Fibroblast of mammary gland (primary cell): ENCODE measurements at regions not wholly inside any gene's neighbourhood (a gene's known extent, or its start where the extent isn't known, plus 50 kb on each side); places are given as distances from the start of the nearest gene placed in this dataset.
A peak's percentile ranks its signal among the peaks of the same experiment; 100 is the strongest.
"Not testable (repeated sequence)": the region's sequence is repeated elsewhere in the genome, so short reads cannot be mapped to it uniquely, and the experiment has no call there.

Experiments
- DNase-seq: peaks from one replicate; pipeline ENCODE4 v3.0.0-alpha.2; 2010; ENCODE audit warnings: low read depth
- H3K4me3 ChIP-seq: 2 replicates; pipeline ENCODE4 v1.5.1; 2011; ENCODE audit warnings: low read depth, mild to moderate bottlenecking, low read length, moderate library complexity; ENCODE audit not compliant: control insufficient read depth
- CTCF ChIP-seq: conservative IDR thresholded peaks from 2 replicates; pipeline ENCODE4 v1.5.1; 2011; ENCODE audit warnings: low read depth, low read length, inconsistent platforms; ENCODE audit not compliant: control insufficient read depth, insufficient read depth

GRCh38 chr6:81933089-81933488 is 180.6 kb upstream of the TENT5A start:
- no peak for DNase-seq
- no peak for TF ChIP-seq CTCF
- H3K4me3 ChIP-seq: no peak overlapping the region

- not testable (repeated sequence) for DNase-seq, H3K4me3 ChIP-seq
These were observed 180.0 kb upstream of the TENT5A start for GRCh38 chr6:81932448-81932847.

GRCh38 chr6:81929828-81930227 is 177.3 kb upstream of the TENT5A start:
- peak; percentile 86 for DNase-seq
- no peak for TF ChIP-seq CTCF
- no peak overlapping the region for H3K4me3 ChIP-seq

GRCh38 chr6:81925201-81925600 is 172.7 kb upstream of the TENT5A start:
- no peak for TF ChIP-seq CTCF
- H3K4me3 ChIP-seq: no peak overlapping the region
- no peak for DNase-seq

- no peak for TF ChIP-seq CTCF
- no peak for DNase-seq
- no peak overlapping the region for H3K4me3 ChIP-seq
These were observed 157.8 kb upstream of the TENT5A start for GRCh38 chr6:81909981-81910900.

GRCh38 chr6:81909162-81909561 is 156.7 kb upstream of the TENT5A start:
- DNase-seq: no peak
- H3K4me3 ChIP-seq: no peak overlapping the region
- TF ChIP-seq CTCF: no peak

- H3K4me3 ChIP-seq: no peak overlapping the region
- TF ChIP-seq CTCF: no peak
- no peak for DNase-seq
These were observed 154.3 kb upstream of the TENT5A start for GRCh38 chr6:81906709-81907204.
